CD4-positive, alpha-beta T cell (primary cell): ENCODE measurements at regions not wholly inside any gene's neighbourhood (a gene's known extent, or its start where the extent isn't known, plus 50 kb on each side); places are given as distances from the start of the nearest gene placed in this dataset.

Experiments
- ATAC-seq: fragments of 200-7000 bp; cut with Tn5 transposase; one replicate; pipeline ENCODE4 v1.10.0; 2022; ENCODE audit warnings: mild to moderate bottlenecking; ENCODE audit not compliant: poor library complexity
- CTCF ChIA-PET: fragments of 350-600 bp; sonication (Branson Sonifier 250); formaldehyde crosslinking; loops from one replicate; lab custom pipeline; 2021; ENCODE audit warnings: antibody characterized with exemption, inconsistent platforms; lab: Charles Lee
- POLR2A ChIA-PET: fragments of 350-600 bp; sonication (Branson Sonifier 250); formaldehyde crosslinking; loops from one replicate; lab custom pipeline; 2021; ENCODE audit warnings: antibody characterized with exemption, inconsistent platforms; lab: Charles Lee
- DNase-seq, 14 experiments: peaks; one replicate each; pipeline ENCODE4 v3.0.0-alpha.2; 2013 to 2020; ENCODE audit warnings: mixed read lengths in 2 of 14
- H3K27ac ChIP-seq, 2 donors: one replicate each; pipeline versions ENCODE4 v1.5.1 to v1.7.0; 2013; ENCODE audit warnings: low read length in 2 of 2, low read depth in 1 of 2, mild to moderate bottlenecking in 1 of 2
- H3K27me3 ChIP-seq, 2 experiments: 1 replicate in 1 of 2; 2 replicates in 1 of 2; pipeline versions ENCODE4 v1.6.1 to v1.7.0; 2013; ENCODE audit warnings: low read length in 2 of 2, control low read depth in 1 of 2, mild to moderate bottlenecking in 1 of 2, moderate library complexity in 1 of 2; ENCODE audit not compliant: insufficient read depth in 2 of 2, control insufficient read depth in 1 of 2
- H3K36me3 ChIP-seq: one replicate; pipeline ENCODE4 v1.6.1; 2013; ENCODE audit warnings: low read length, control low read depth; ENCODE audit not compliant: insufficient read depth
- H3K4me1 ChIP-seq: one replicate; pipeline ENCODE4 v1.6.1; 2013; ENCODE audit warnings: low read length, control low read depth; ENCODE audit not compliant: insufficient read depth
- H3K4me3 ChIP-seq: one replicate; pipeline ENCODE4 v1.5.1; 2013; ENCODE audit warnings: mild to moderate bottlenecking, low read length, moderate library complexity
- H3K9me3 ChIP-seq, 2 experiments: 1 replicate in 1 of 2; 2 replicates in 1 of 2; pipeline versions ENCODE4 v1.6.1 to v1.7.0; 2013; ENCODE audit warnings: low read length in 2 of 2, mild to moderate bottlenecking in 2 of 2, control low read depth in 1 of 2, moderate library complexity in 1 of 2; ENCODE audit not compliant: control insufficient read depth in 1 of 2, insufficient read depth in 1 of 2
- H3K27ac Mint-ChIP-seq: one replicate; pipeline ENCODE4 v1.8.0; 2020; ENCODE audit warnings: mixed read lengths
- H3K27me3 Mint-ChIP-seq: one replicate; pipeline ENCODE4 v1.8.0; 2021; ENCODE audit warnings: mixed read lengths
- H3K36me3 Mint-ChIP-seq: one replicate; pipeline ENCODE4 v1.8.0; 2021; ENCODE audit warnings: low read depth, mixed read lengths
- H3K4me1 Mint-ChIP-seq: one replicate; pipeline ENCODE4 v1.8.0; 2021; ENCODE audit warnings: low read depth, mixed read lengths
- H3K4me3 Mint-ChIP-seq: one replicate; pipeline ENCODE4 v1.8.0; 2020; ENCODE audit warnings: mild to moderate bottlenecking, mixed read lengths
- H3K9me3 Mint-ChIP-seq: one replicate; pipeline ENCODE4 v1.8.0; 2020; ENCODE audit warnings: mixed read lengths
- intact Hi-C, 2 experiments: fragments of 100-400 bp; cut with DNase I in 1 of 2; cut with micrococcal nuclease in 1 of 2; formaldehyde crosslinking; loops; one replicate each; pipeline versions ENCODE4 v1.15.1 to v1.9.0; 2023 to 2025; cut with DNase I, micrococcal nuclease
- TF ChIP-seq, protein P1 (sequence below): fragments of 200-600 bp; IDR thresholded peaks from one replicate; pipeline ENCODE4 v1.8.0; 2022; ENCODE audit warnings: antibody characterized with exemption, mild to moderate bottlenecking

DNA sequence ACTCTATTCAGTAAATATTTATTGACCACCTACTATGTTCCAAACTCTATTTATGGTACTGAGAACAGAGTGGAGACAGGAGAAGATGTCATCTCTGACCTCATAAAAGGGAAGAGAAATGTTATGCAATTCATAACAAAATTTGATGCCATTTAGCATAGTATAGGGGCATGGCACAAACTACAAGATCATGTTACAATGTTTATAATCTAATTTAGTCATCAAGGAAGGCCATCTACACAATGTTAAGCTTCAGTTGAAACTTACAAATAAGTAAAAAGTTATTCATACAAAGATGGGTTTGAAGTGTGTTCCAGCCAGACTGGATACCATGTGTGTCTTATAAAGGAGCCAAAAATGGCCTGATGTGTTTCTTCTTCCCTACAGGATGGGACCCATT lies 146.8 kb upstream of the CHRM3 start:
- intact Hi-C loops, result no loop called here
- Histone ChIP-seq H3K27me3 (no peaks in the 10 kb centered on the region), H3K36me3 (no peaks in the 10 kb centered on the region), H3K4me3 (no peak overlapping the region), H3K9me3 (peaks cover 0 to 3% of the 10 kb centered on the region in 2 experiments), H3K27ac (no peak overlapping the region), H3K4me1 (no peaks in the 10 kb centered on the region)
- TF ChIP-seq, protein P1, sequence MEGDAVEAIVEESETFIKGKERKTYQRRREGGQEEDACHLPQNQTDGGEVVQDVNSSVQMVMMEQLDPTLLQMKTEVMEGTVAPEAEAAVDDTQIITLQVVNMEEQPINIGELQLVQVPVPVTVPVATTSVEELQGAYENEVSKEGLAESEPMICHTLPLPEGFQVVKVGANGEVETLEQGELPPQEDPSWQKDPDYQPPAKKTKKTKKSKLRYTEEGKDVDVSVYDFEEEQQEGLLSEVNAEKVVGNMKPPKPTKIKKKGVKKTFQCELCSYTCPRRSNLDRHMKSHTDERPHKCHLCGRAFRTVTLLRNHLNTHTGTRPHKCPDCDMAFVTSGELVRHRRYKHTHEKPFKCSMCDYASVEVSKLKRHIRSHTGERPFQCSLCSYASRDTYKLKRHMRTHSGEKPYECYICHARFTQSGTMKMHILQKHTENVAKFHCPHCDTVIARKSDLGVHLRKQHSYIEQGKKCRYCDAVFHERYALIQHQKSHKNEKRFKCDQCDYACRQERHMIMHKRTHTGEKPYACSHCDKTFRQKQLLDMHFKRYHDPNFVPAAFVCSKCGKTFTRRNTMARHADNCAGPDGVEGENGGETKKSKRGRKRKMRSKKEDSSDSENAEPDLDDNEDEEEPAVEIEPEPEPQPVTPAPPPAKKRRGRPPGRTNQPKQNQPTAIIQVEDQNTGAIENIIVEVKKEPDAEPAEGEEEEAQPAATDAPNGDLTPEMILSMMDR, result no peak
- no peaks in the 10 kb centered on the region for H3K9me3 Mint-ChIP-seq
- DNase-seq, result no peak
- no peak for ATAC-seq
- ChIA-PET CTCF (no interaction called here), POLR2A (no interaction called here)
- no peaks in the 10 kb centered on the region for H3K27me3 Mint-ChIP-seq
- no peaks in the 10 kb centered on the region for H3K4me1 Mint-ChIP-seq
- no peak overlapping the region for H3K27ac Mint-ChIP-seq
- H3K36me3 Mint-ChIP-seq, result no peaks in the 10 kb centered on the region
- H3K4me3 Mint-ChIP-seq, result no peak overlapping the region

DNA sequence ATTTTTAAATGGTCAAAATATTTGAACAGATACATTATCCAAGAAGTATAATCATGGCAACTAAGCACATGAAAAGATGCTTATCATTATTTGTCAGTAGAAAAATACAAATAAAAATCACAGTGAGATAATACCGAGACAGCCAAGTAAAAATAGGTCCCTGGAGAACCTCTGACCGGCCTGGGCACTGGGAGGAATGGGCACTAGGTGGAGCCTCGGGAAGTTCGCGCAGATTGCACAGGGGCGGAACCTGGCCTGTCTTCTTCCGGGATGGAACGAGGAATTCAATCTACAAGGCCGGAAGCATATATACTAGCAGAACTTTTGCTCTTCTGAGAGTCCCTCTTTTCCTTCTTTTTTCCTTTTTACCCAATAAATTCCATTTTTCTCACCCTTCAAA lies 148.5 kb upstream of the CHRM3 start:
- Histone ChIP-seq H3K36me3 (no peaks in the 10 kb centered on the region), H3K27me3 (no peaks in the 10 kb centered on the region), H3K9me3 (peaks cover 0 to 3% of the 10 kb centered on the region in 2 experiments), H3K4me3 (no peak overlapping the region), H3K4me1 (no peaks in the 10 kb centered on the region), H3K27ac (no peak overlapping the region)
- ChIA-PET CTCF (no interaction called here), POLR2A (no interaction called here)
- TF ChIP-seq, protein P1, result no peak
- intact Hi-C loops, result no loop called here
- Mint-ChIP-seq H3K9me3 (no peaks in the 10 kb centered on the region), H3K4me3 (no peak overlapping the region), H3K4me1 (no peaks in the 10 kb centered on the region), H3K27me3 (no peaks in the 10 kb centered on the region), H3K36me3 (no peaks in the 10 kb centered on the region), H3K27ac (no peak overlapping the region)
- ATAC-seq, result no peak
- DNase-seq, result no peak

DNA sequence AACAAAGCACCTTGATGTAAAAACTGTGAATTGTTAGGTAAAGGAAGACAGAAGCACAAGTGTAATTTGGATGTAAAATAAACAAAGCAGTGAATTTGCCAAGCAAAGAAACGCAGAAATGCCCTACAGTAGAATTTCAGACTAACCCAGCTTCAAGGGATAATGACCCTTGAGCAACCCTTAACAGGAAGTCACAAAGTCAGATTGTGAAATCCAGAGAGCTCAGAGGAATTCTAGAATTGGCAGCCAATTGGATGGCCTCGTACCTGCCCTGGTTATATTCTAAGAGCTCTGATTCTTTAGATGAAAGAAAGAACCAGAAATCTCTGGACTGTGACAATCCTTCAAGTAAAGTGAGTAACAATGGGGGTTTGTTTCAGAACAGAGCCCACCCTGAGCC lies 152.7 kb upstream of the CHRM3 start:
- Mint-ChIP-seq H3K27ac (no peak overlapping the region), H3K4me3 (no peak overlapping the region), H3K4me1 (no peaks in the 10 kb centered on the region), H3K36me3 (no peaks in the 10 kb centered on the region), H3K27me3 (no peaks in the 10 kb centered on the region), H3K9me3 (peaks cover 2% of the 10 kb centered on the region)
- ATAC-seq, result no peak
- TF ChIP-seq, protein P1, result no peak
- CTCF ChIA-PET, result no interaction called here
- Histone ChIP-seq H3K9me3 (peaks cover 0 to 3% of the 10 kb centered on the region in 2 experiments), H3K27ac (no peak overlapping the region), H3K4me1 (no peaks in the 10 kb centered on the region), H3K36me3 (no peaks in the 10 kb centered on the region), H3K4me3 (no peak overlapping the region), H3K27me3 (no peaks in the 10 kb centered on the region)
- POLR2A ChIA-PET, result no interaction called here
- intact Hi-C loops, result no loop called here
- DNase-seq, result no peak
